ENCODE measurements at regions not wholly inside any gene's neighbourhood (a gene's known extent, or its start where the extent isn't known, plus 50 kb on each side); places are given as distances from the start of the nearest gene placed in this dataset.

- Histone ChIP-seq H3K9me2 (ENCODE audit: insufficient read depth, low read length) (no peaks in the 10 kb centered on the region), H3F3A (ENCODE audit: insufficient read depth, low read length, poor library complexity, severe bottlenecking) (no peaks in the 10 kb centered on the region), H3K4me2 (ENCODE audit: low read length) (no peak overlapping the region), H2AFZ (ENCODE audit: low read depth, low read length) (no peak overlapping the region), H3K27ac (ENCODE audit: low read length) (no peak overlapping the region), H3K4me3 (ENCODE audit: low read length) (no peak overlapping the region), H3K9ac (ENCODE audit: low read length) (no peak overlapping the region), H4K20me1 (ENCODE audit: insufficient read depth) (no peaks in the 10 kb centered on the region), H3K9me3 (ENCODE audit: low read length) (no peaks in the 10 kb centered on the region), H3K27me3 (ENCODE audit: insufficient read depth, low read depth, low read length) (no peaks in the 10 kb centered on the region), H3K36me3 (ENCODE audit: insufficient read depth, low read length) (no peaks in the 10 kb centered on the region), H3K79me2 (replicated peaks; ENCODE audit: insufficient read depth, low read length) (no peaks in the 10 kb centered on the region)
- no peak for TF ChIP-seq CTCF (IDR thresholded peaks at IDR 0.05; ENCODE audit: poor library complexity, severe bottlenecking)
- no peak for TF ChIP-seq TAF1 (IDR thresholded peaks at IDR 0.05; ENCODE audit: low read depth)
Measured at GRCh38 chr7:118878336-118878735, 653.8 kb downstream of the ANKRD7 start.

- Histone ChIP-seq H3F3A (ENCODE audit: insufficient read depth, low read length, poor library complexity, severe bottlenecking) (no peaks in the 10 kb centered on the region), H3K4me2 (ENCODE audit: low read length) (no peak overlapping the region), H3K27me3 (ENCODE audit: insufficient read depth, low read depth, low read length) (no peaks in the 10 kb centered on the region), H3K9me2 (ENCODE audit: insufficient read depth, low read length) (no peaks in the 10 kb centered on the region), H3K4me3 (ENCODE audit: low read length) (no peak overlapping the region), H3K9me3 (ENCODE audit: low read length) (no peaks in the 10 kb centered on the region), H3K36me3 (ENCODE audit: insufficient read depth, low read length) (no peaks in the 10 kb centered on the region), H3K27ac (ENCODE audit: low read length) (peak overlapping the region; percentile 85), H3K9ac (ENCODE audit: low read length) (no peak overlapping the region), H4K20me1 (ENCODE audit: insufficient read depth) (no peaks in the 10 kb centered on the region), H2AFZ (ENCODE audit: low read depth, low read length) (no peak overlapping the region), H3K79me2 (replicated peaks; ENCODE audit: insufficient read depth, low read length) (no peaks in the 10 kb centered on the region)
- TF ChIP-seq REST (IDR thresholded peaks at IDR 0.05; ENCODE audit: borderline replicate concordance) (peak; percentile 90), EZH2 (IDR thresholded peaks at IDR 0.05; ENCODE audit: borderline replicate concordance, insufficient read depth, low read length, poor library complexity, severe bottlenecking) (no peak), EP300 (conservative IDR thresholded peaks at IDR 0.05; ENCODE audit: poor library complexity, severe bottlenecking) (peak; percentile 100), POLR2AphosphoS5 (IDR thresholded peaks at IDR 0.05) (peak; percentile 98), MXI1 (conservative IDR thresholded peaks at IDR 0.05; ENCODE audit: poor library complexity, severe bottlenecking) (no peak), TAF1 (IDR thresholded peaks at IDR 0.05; ENCODE audit: low read depth) (no peak), RAD21 (conservative IDR thresholded peaks at IDR 0.05) (peak; percentile 38), SMC3 (conservative IDR thresholded peaks at IDR 0.05; ENCODE audit: poor library complexity) (no peak)
Measured at GRCh38 chr7:118898284-118898683, 673.8 kb downstream of the ANKRD7 start.

- no peaks in the 10 kb centered on the region for H3F3A ChIP-seq (ENCODE audit: insufficient read depth, low read length, poor library complexity, severe bottlenecking)
- no peaks in the 10 kb centered on the region for H4K20me1 ChIP-seq (ENCODE audit: insufficient read depth)
- H3K4me3 ChIP-seq (ENCODE audit: low read length), result no peak overlapping the region
- TF ChIP-seq CTCF (IDR thresholded peaks at IDR 0.05; ENCODE audit: poor library complexity, severe bottlenecking), result no peak
- TF ChIP-seq EZH2 (IDR thresholded peaks at IDR 0.05; ENCODE audit: borderline replicate concordance, insufficient read depth, low read length, poor library complexity, severe bottlenecking), result no peak
- no peak for TF ChIP-seq TAF1 (IDR thresholded peaks at IDR 0.05; ENCODE audit: low read depth)
- no peak for TF ChIP-seq SMC3 (conservative IDR thresholded peaks at IDR 0.05; ENCODE audit: poor library complexity)
- no peak for TF ChIP-seq MXI1 (conservative IDR thresholded peaks at IDR 0.05; ENCODE audit: poor library complexity, severe bottlenecking)
- TF ChIP-seq EP300 (conservative IDR thresholded peaks at IDR 0.05; ENCODE audit: poor library complexity, severe bottlenecking), result no peak
- TF ChIP-seq RAD21 (conservative IDR thresholded peaks at IDR 0.05), result no peak
- TF ChIP-seq POLR2AphosphoS5 (IDR thresholded peaks at IDR 0.05), result no peak
- no peak for TF ChIP-seq REST (IDR thresholded peaks at IDR 0.05; ENCODE audit: borderline replicate concordance)
- H3K36me3 ChIP-seq (ENCODE audit: insufficient read depth, low read length), result no peaks in the 10 kb centered on the region
- no peak overlapping the region for H3K4me2 ChIP-seq (ENCODE audit: low read length)
- no peaks in the 10 kb centered on the region for H3K9me2 ChIP-seq (ENCODE audit: insufficient read depth, low read length)
- no peaks in the 10 kb centered on the region for H3K27me3 ChIP-seq (ENCODE audit: insufficient read depth, low read depth, low read length)
- H3K27ac ChIP-seq (ENCODE audit: low read length), result no peak overlapping the region
- H3K9ac ChIP-seq (ENCODE audit: low read length), result no peak overlapping the region
- no peaks in the 10 kb centered on the region for H3K79me2 ChIP-seq (replicated peaks; ENCODE audit: insufficient read depth, low read length)
- H2AFZ ChIP-seq (ENCODE audit: low read depth, low read length), result no peak overlapping the region
- H3K9me3 ChIP-seq (ENCODE audit: low read length), result no peaks in the 10 kb centered on the region
Measured at GRCh38 chr7:118902600-118902999, 678.1 kb downstream of the ANKRD7 start.

Data from neural cell (in vitro differentiated cells).